Neural progenitor cell (in vitro differentiated cells): ENCODE measurements at regions not wholly inside any gene's neighbourhood (a gene's known extent, or its start where the extent isn't known, plus 50 kb on each side); places are given as distances from the start of the nearest gene placed in this dataset.

Source experiments
- DNase-seq: peaks from one replicate; pipeline ENCODE4 v3.0.0-alpha.2; 2016; ENCODE audit warnings: low spot score
- H2AFZ ChIP-seq: fragments of 200-600 bp; sonication (generic); replicated peaks from 2 replicates; pipeline ENCODE4 v1.6.1; 2016; ENCODE audit warnings: antibody characterized with exemption
- H3F3A ChIP-seq: fragments of 200-600 bp; sonication (generic); 2 replicates; pipeline ENCODE4 v1.6.1; 2016; ENCODE audit warnings: antibody characterized with exemption, low read depth
- H3K27ac ChIP-seq: fragments of 200-600 bp; sonication (generic); 2 replicates; pipeline ENCODE4 v1.5.1; 2016; ENCODE audit warnings: mild to moderate bottlenecking
- H3K27me3 ChIP-seq: fragments of 200-600 bp; sonication (generic); 2 replicates; pipeline ENCODE4 v1.6.1; 2016; ENCODE audit warnings: mild to moderate bottlenecking, moderate library complexity
- H3K36me3 ChIP-seq: fragments of 200-600 bp; sonication (generic); 2 replicates; pipeline ENCODE4 v1.5.1; 2016
- H3K4me1 ChIP-seq: fragments of 200-600 bp; sonication (generic); 2 replicates; pipeline ENCODE4 v1.6.1; 2016; ENCODE audit warnings: mixed run types
- H3K4me2 ChIP-seq: fragments of 200-600 bp; sonication (generic); 2 replicates; pipeline ENCODE4 v1.6.1; 2016
- H3K4me3 ChIP-seq: fragments of 200-600 bp; sonication (generic); 2 replicates; pipeline ENCODE4 v1.5.1; 2016
- H3K79me2 ChIP-seq: fragments of 200-600 bp; sonication (generic); 2 replicates; pipeline ENCODE4 v1.6.1; 2016; ENCODE audit warnings: low read depth
- H3K9ac ChIP-seq: fragments of 200-600 bp; sonication (generic); 2 replicates; pipeline ENCODE4 v1.6.1; 2016
- H3K9me3 ChIP-seq: fragments of 200-600 bp; sonication (generic); 2 replicates; pipeline ENCODE4 v1.5.1; 2016; ENCODE audit warnings: low read depth
- H4K20me1 ChIP-seq: fragments of 200-600 bp; sonication (generic); 2 replicates; pipeline ENCODE4 v1.6.1; 2016; ENCODE audit warnings: low read depth
- H3K27ac Mint-ChIP-seq: 3 replicates; pipeline ENCODE4 v1.8.0; 2021; ENCODE audit warnings: mixed read lengths
- H3K27me3 Mint-ChIP-seq: 2 replicates; pipeline ENCODE4 v1.8.0; 2022; ENCODE audit warnings: low read depth, mild to moderate bottlenecking, inconsistent platforms, moderate library complexity, mixed read lengths; ENCODE audit not compliant: insufficient read depth
- H3K36me3 Mint-ChIP-seq: 3 replicates; pipeline ENCODE4 v1.8.0; 2021; ENCODE audit warnings: mixed read lengths
- H3K4me1 Mint-ChIP-seq: 3 replicates; pipeline ENCODE4 v1.8.0; 2021; ENCODE audit warnings: mixed read lengths
- H3K4me3 Mint-ChIP-seq: 3 replicates; pipeline ENCODE4 v1.8.0; 2021; ENCODE audit warnings: mild to moderate bottlenecking, moderate library complexity, mixed read lengths
- H3K9me3 Mint-ChIP-seq: 3 replicates; pipeline ENCODE4 v1.8.0; 2020; ENCODE audit warnings: mixed read lengths
- CTCF ChIP-seq: fragments of 200-600 bp; sonication (generic); IDR thresholded peaks from 2 replicates; pipeline ENCODE4 v1.5.1; 2017; ENCODE audit warnings: antibody characterized with exemption, mild to moderate bottlenecking
- EZH2 ChIP-seq: fragments of 200-600 bp; sonication (generic); IDR thresholded peaks from 2 replicates; pipeline ENCODE4 v1.6.1; 2017; ENCODE audit warnings: antibody characterized with exemption, mild to moderate bottlenecking, moderate library complexity
- EZH2phosphoT487 ChIP-seq: fragments of 200-600 bp; sonication (generic); IDR thresholded peaks from 2 replicates; pipeline ENCODE4 v1.6.1; 2017; ENCODE audit warnings: antibody characterized with exemption

GRCh38 chr5:142509026-142509425, 176.9 kb downstream of the FGF1 start:
- Histone ChIP-seq H3K36me3 (no peaks in the 10 kb centered on the region), H3K27me3 (peaks cover 9% of the 10 kb centered on the region), H3K4me3 (no peak overlapping the region), H4K20me1 (no peaks in the 10 kb centered on the region), H3K9ac (no peak overlapping the region), H3K4me1 (peaks cover 13% of the 10 kb centered on the region), H2AFZ (no peak overlapping the region), H3F3A (peaks cover 7% of the 10 kb centered on the region), H3K79me2 (no peaks in the 10 kb centered on the region), H3K9me3 (no peaks in the 10 kb centered on the region), H3K27ac (no peak overlapping the region), H3K4me2 (no peak overlapping the region)
- H3K4me3 Mint-ChIP-seq = no peak overlapping the region
- H3K36me3 Mint-ChIP-seq = peaks cover 2% of the 10 kb centered on the region
- H3K27ac Mint-ChIP-seq = no peak overlapping the region
- no peak for DNase-seq
- H3K27me3 Mint-ChIP-seq = peaks cover 3% of the 10 kb centered on the region
- no peak for TF ChIP-seq EZH2phosphoT487
- no peak for TF ChIP-seq EZH2
- TF ChIP-seq CTCF = no peak
- H3K9me3 Mint-ChIP-seq = no peaks in the 10 kb centered on the region
- peaks cover 41% of the 10 kb centered on the region for H3K4me1 Mint-ChIP-seq

GRCh38 chr5:142508591-142508990, 177.3 kb downstream of the FGF1 start:
- peaks cover 2% of the 10 kb centered on the region for H3K36me3 Mint-ChIP-seq
- Histone ChIP-seq H3K27ac (no peak overlapping the region), H3K9ac (no peak overlapping the region), H3K4me3 (no peak overlapping the region), H2AFZ (no peak overlapping the region), H4K20me1 (no peaks in the 10 kb centered on the region), H3F3A (peaks cover 7% of the 10 kb centered on the region), H3K4me2 (no peak overlapping the region), H3K27me3 (peaks cover 9% of the 10 kb centered on the region), H3K9me3 (no peaks in the 10 kb centered on the region), H3K79me2 (no peaks in the 10 kb centered on the region), H3K36me3 (no peaks in the 10 kb centered on the region), H3K4me1 (peaks cover 13% of the 10 kb centered on the region)
- TF ChIP-seq CTCF (no peak), EZH2phosphoT487 (no peak), EZH2 (no peak)
- no peak for DNase-seq
- no peak overlapping the region for H3K27ac Mint-ChIP-seq
- H3K9me3 Mint-ChIP-seq = no peaks in the 10 kb centered on the region
- H3K4me1 Mint-ChIP-seq = peaks cover 41% of the 10 kb centered on the region
- H3K27me3 Mint-ChIP-seq = peaks cover 5% of the 10 kb centered on the region
- H3K4me3 Mint-ChIP-seq = no peak overlapping the region

- Mint-ChIP-seq H3K4me1 (peaks cover 37% of the 10 kb centered on the region), H3K27me3 (peaks cover 5% of the 10 kb centered on the region), H3K27ac (no peak overlapping the region), H3K36me3 (peaks cover 2% of the 10 kb centered on the region), H3K9me3 (no peaks in the 10 kb centered on the region), H3K4me3 (no peak overlapping the region)
- H3K4me2 ChIP-seq = no peak overlapping the region
- H3K4me1 ChIP-seq = peaks cover 12% of the 10 kb centered on the region
- H3K9ac ChIP-seq = no peak overlapping the region
- H3K79me2 ChIP-seq = no peaks in the 10 kb centered on the region
- no peak overlapping the region for H2AFZ ChIP-seq
- TF ChIP-seq EZH2phosphoT487 = no peak
- TF ChIP-seq CTCF = no peak
- TF ChIP-seq EZH2 = no peak
- no peaks in the 10 kb centered on the region for H3K36me3 ChIP-seq
- no peak for DNase-seq
- H3K9me3 ChIP-seq = no peaks in the 10 kb centered on the region
- H4K20me1 ChIP-seq = no peaks in the 10 kb centered on the region
- peaks cover 9% of the 10 kb centered on the region for H3K27me3 ChIP-seq
- no peak overlapping the region for H3K27ac ChIP-seq
- no peak overlapping the region for H3K4me3 ChIP-seq
- H3F3A ChIP-seq = peaks cover 7% of the 10 kb centered on the region
Observed at GRCh38 chr5:142507531-142508372, 178.1 kb downstream of the FGF1 start.
